CD1c-positive myeloid dendritic cell (primary cell): ENCODE measurements at regions not wholly inside any gene's neighbourhood (a gene's known extent, or its start where the extent isn't known, plus 50 kb on each side); places are given as distances from the start of the nearest gene placed in this dataset.

Experiments
- DNase-seq: peaks from one replicate; pipeline ENCODE4 v3.0.0-alpha.2; 2016; ENCODE audit errors: extremely low spot score

DNA sequence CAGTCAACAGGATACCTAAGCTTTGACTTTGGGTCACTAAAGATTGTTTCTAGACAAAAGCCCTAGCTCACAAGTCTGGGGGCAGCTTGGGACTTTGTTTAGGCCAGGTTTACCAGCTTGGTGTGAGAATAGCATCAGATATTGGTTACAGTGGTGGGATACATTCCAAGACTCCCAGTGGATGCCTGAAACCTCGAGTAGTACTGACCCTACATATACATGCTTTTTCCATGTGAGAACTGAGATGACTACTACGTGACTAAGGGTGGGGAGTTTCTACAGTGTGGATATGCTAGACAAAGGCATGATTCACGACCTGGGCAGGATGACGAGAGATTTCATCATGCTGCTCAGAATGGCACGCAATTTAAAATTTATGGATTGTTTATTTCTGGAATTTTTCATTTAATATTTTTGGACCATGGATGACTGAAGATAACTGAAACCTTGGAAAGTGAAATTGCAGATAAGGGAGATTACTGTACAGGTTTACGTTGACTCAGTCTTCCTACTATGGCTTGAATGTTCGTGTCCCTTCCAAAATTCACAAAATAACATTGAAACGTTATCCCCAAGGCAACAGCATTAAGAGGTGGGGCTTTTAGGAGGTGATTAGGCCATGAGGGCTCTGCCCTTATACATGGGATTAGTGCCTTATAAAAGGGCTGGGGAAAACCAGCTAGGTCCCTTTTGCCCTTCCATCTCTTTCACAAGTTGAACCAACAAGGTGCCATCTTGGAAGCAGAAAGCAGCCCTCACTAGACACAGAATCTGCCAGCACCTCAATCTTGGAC lies 50.2 kb upstream of the CTAGE1 start:
- no peak for DNase-seq

- DNase-seq, result no peak
Observed at GRCh38 chr18:22468554-22468891, 50.8 kb upstream of the CTAGE1 start.

GRCh38 chr18:22469061-22469734 lies 51.5 kb upstream of the CTAGE1 start:
- no peak for DNase-seq

- DNase-seq, result no peak
Observed at GRCh38 chr18:22469926-22470247, 52.2 kb upstream of the CTAGE1 start.

DNA sequence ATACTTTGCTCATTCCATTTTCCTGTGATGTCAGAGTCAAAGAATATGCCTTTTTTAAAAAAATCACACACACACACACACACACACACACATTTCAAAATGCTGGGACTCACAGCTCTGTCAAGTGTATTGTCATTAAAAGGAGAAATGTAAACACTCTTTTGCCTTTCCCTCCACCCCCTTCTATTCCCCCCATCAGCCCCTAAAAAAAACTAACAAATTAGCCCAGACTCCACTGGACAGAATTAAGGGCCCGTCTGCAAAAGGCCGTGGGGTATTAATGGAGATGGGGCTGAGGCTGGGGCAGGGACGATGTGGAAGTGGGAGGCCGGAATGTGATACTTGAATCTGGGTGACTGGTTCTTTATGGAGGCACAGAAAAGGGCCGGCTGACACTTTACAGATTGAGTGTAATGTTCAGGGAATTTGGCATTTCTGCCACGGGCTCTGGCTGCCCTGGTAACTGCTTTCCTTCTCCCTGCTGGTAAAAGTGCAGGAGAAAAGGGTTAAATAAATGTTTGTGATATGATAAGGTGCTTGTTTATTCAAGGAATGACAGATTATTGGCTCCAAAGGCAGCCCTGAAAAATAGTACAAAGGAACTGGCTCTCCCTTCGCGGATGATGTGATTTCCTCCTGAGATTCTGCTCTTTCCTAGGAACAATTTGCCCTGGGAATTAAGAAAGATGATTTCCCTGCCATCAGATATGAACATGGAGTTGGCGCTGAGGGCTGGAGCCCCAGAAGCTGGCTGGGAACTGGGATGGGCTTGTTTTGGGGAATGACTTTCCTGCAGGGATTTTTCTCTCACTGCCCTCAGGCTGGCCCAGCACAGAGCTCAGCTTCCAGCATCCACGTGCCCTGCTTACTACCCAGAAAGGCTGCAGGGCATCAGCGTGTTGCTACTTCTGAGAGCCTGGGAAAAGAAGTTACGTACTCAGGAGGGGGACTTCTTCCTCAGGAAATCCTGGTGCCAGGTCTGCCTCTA lies 52.8 kb upstream of the CTAGE1 start:
- no peak for DNase-seq

- DNase-seq, result no peak
Observed at GRCh38 chr18:22471546-22472131, 53.9 kb upstream of the CTAGE1 start.

- DNase-seq, result no peak
Observed at GRCh38 chr18:22473366-22473765, 55.7 kb upstream of the CTAGE1 start.

DNA sequence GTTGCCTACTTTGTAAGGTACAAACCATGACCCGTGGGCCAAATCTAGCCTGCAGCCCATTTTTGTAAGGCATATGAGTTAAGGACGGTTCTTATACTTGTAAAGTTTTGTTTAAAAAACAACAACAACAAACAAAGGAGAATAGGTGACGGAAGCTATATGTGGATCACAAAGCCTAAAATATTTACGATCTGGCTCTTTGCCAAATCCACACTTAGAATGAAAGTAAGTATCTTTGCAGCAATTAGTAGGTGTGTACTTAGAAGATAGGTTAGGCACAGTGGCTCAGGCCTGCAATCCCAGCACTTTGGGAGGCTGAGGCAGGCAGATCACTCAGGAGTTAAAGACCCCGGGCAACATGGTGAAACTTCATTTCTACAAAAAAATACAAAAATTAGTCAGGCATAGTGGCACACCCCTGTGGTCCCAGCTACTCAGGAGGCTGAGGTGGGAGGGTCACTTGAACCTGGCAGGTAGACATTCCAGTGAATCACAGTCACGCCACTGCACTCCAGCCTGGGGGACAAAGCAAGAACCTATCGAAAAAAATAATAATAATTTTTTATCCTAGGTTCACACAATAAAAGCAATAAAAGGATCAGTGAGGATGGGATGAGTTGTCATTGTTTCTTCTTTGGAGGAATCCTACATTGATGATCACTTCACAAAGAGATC lies 57.8 kb upstream of the CTAGE1 start:
- DNase-seq, result no peak

- DNase-seq, result no peak
Observed at GRCh38 chr18:22477222-22477621, 59.5 kb upstream of the CTAGE1 start.

- DNase-seq, result no peak
Observed at GRCh38 chr18:22482948-22483347, 65.2 kb upstream of the CTAGE1 start.

DNA sequence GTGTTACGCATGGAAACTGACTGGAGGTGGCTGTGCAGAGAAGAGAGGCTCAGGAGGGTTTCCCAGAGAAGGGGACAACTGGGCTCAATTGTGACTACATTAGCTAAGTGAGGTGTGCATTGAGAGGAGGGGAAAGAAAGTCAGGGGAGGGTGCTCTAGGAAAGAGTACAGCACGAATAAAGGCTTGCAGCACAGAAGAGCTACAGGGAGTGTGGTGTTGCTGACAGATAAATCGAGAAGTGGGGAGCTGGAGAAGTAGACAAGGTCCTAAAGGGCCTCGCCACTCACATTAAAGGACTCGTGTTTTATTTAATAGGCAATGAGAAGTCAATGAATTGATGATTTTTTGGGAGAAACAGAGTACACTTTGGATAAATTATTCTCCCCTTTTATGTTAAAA lies 65.7 kb upstream of the CTAGE1 start:
- DNase-seq, result no peak

DNA sequence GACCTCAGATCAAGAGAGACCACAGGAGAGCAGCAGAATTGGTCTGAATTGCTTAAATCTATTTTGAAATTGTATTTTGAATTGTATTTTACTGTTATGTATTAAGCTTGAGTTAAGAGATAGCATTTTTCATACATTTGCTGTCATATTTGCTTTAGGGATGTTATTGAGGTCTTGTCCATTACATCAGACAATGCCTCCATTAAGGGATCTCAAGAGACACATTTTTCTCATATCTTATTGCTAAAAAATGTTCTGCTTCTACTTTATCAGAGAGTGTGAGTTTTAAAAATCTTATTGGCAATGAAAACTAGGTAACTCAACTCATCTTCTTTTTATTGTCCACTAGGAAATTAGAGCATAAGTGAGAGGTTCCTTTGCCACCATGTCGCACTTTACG lies 66.8 kb upstream of the CTAGE1 start:
- DNase-seq, result no peak

- DNase-seq, result no peak
Observed at GRCh38 chr18:22485808-22486244, 68.1 kb upstream of the CTAGE1 start.

GRCh38 chr18:22486667-22487066 lies 69.0 kb upstream of the CTAGE1 start:
- DNase-seq, result no peak

DNA sequence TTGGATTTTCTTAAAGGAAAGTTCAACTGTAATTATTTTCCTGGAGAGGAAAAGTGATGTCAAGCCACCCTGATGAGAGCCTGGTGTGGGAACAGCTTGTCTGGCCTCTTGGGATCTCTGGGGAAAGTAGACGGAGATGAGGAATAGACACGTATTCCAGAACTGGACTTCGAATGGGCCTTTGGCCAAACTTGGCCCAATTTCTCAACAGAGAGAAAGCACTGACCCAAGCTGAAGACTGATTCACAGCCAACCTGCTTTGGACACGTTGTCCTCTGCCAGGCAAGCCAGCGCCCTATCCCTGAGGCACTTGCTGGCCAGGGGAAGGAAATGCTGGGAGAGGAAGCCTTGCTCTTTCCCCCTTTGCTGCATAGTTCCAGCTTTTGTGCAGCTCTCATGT lies 70.8 kb upstream of the CTAGE1 start:
- DNase-seq, result no peak

GRCh38 chr18:22489704-22490103 lies 72.0 kb upstream of the CTAGE1 start:
- no peak for DNase-seq

- DNase-seq, result no peak
Observed at GRCh38 chr18:22490429-22490846, 72.7 kb upstream of the CTAGE1 start.

DNA sequence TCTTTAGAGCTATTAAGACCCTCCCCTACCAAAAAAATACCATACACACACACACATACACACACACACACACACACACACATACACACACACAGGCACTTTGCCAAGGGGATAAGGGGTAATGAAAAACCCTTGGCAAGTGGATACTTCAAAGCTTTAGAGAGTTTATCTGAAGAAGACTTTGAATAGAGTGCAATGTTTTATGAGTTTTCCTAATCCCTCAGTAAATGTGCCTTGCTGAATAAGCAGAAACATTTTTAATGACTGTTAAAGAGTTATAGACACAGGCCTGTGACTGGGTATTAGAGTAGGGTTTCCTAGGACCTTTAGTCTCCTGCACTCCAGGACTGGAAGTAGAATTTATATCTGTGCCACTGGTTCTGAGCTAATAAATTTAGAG lies 75.5 kb upstream of the CTAGE1 start:
- no peak for DNase-seq

GRCh38 chr18:22493940-22494339 lies 76.2 kb upstream of the CTAGE1 start:
- DNase-seq, result no peak

- DNase-seq, result no peak
Observed at GRCh38 chr18:22494771-22495170, 77.1 kb upstream of the CTAGE1 start.

GRCh38 chr18:22499421-22499820 lies 81.7 kb upstream of the CTAGE1 start:
- DNase-seq, result no peak

GRCh38 chr18:22503803-22504202 lies 86.1 kb upstream of the CTAGE1 start:
- no peak for DNase-seq
